GM23338 (cell line): ENCODE measurements at regions not wholly inside any gene's neighbourhood (a gene's known extent, or its start where the extent isn't known, plus 50 kb on each side); places are given as distances from the start of the nearest gene placed in this dataset.

ENCODE experiments used
- ATAC-seq: fragments of 200-7000 bp; cut with Tn5 transposase; 3 replicates; pipeline ENCODE4 v1.9.1; 2020
- DNase-seq: peaks from one replicate; pipeline ENCODE4 v3.0.0-alpha.2; 2015; ENCODE audit warnings: low spot score
- H2AFZ ChIP-seq: fragments of 200-600 bp; sonication (generic); 2 replicates; pipeline ENCODE4 v1.8.0; 2016; ENCODE audit warnings: antibody characterized with exemption, mild to moderate bottlenecking, moderate library complexity
- H3F3A ChIP-seq: fragments of 200-600 bp; sonication (generic); replicated peaks from 2 replicates; pipeline ENCODE4 v1.8.0; 2017; ENCODE audit warnings: antibody characterized with exemption, mixed run types, low read depth
- H3K27ac ChIP-seq: fragments of 200-600 bp; sonication (generic); 2 replicates; pipeline ENCODE4 v1.6.1; 2016; ENCODE audit warnings: low read depth
- H3K27me3 ChIP-seq: fragments of 200-600 bp; sonication (generic); 2 replicates; pipeline ENCODE4 v1.8.0; 2016; ENCODE audit warnings: mild to moderate bottlenecking, mixed run types, moderate library complexity; ENCODE audit not compliant: insufficient read depth
- H3K36me3 ChIP-seq: fragments of 200-600 bp; sonication (generic); 2 replicates; pipeline ENCODE4 v1.8.0; 2016; ENCODE audit warnings: mild to moderate bottlenecking; ENCODE audit not compliant: insufficient read depth
- H3K4me1 ChIP-seq: fragments of 200-600 bp; sonication (generic); 2 replicates; pipeline ENCODE4 v1.8.0; 2016; ENCODE audit warnings: mild to moderate bottlenecking, moderate library complexity; ENCODE audit not compliant: insufficient read depth
- H3K4me2 ChIP-seq: fragments of 200-600 bp; sonication (generic); 2 replicates; pipeline ENCODE4 v1.7.1; 2017; ENCODE audit warnings: mixed run types
- H3K4me3 ChIP-seq: fragments of 200-600 bp; sonication (generic); 2 replicates; pipeline ENCODE4 v1.6.1; 2016; ENCODE audit warnings: mixed run types
- H3K79me2 ChIP-seq: fragments of 200-600 bp; sonication (generic); replicated peaks from 2 replicates; pipeline ENCODE4 v1.8.0; 2017; ENCODE audit warnings: mild to moderate bottlenecking; ENCODE audit not compliant: insufficient read depth
- H3K9me2 ChIP-seq: fragments of 200-600 bp; sonication (generic); 2 replicates; pipeline ENCODE4 v1.8.0; 2017; ENCODE audit not compliant: insufficient read depth
- H4K20me1 ChIP-seq: fragments of 200-600 bp; sonication (generic); replicated peaks from 2 replicates; pipeline ENCODE4 v1.8.0; 2017; ENCODE audit warnings: mild to moderate bottlenecking; ENCODE audit not compliant: insufficient read depth
- H3K27ac Mint-ChIP-seq: 2 replicates; pipeline ENCODE4 v1.8.0; 2020; ENCODE audit warnings: inconsistent platforms, mild to moderate bottlenecking, moderate library complexity, mixed read lengths
- H3K27me3 Mint-ChIP-seq: 3 replicates; pipeline ENCODE4 v1.8.0; 2022; ENCODE audit warnings: low read depth, mild to moderate bottlenecking, moderate library complexity, mixed read lengths, inconsistent platforms; ENCODE audit not compliant: insufficient read depth, poor library complexity
- H3K36me3 Mint-ChIP-seq: 3 replicates; pipeline ENCODE4 v1.8.0; 2021; ENCODE audit warnings: low read depth, mild to moderate bottlenecking, inconsistent platforms, moderate library complexity, mixed read lengths
- H3K4me1 Mint-ChIP-seq: 3 replicates; pipeline ENCODE4 v1.8.0; 2020; ENCODE audit warnings: mild to moderate bottlenecking, inconsistent platforms, mixed read lengths
- H3K4me3 Mint-ChIP-seq: 3 replicates; pipeline ENCODE4 v1.8.0; 2021; ENCODE audit warnings: moderate library complexity, mild to moderate bottlenecking, inconsistent platforms, mixed read lengths
- H3K9me3 Mint-ChIP-seq: 3 replicates; pipeline ENCODE4 v1.8.0; 2020; ENCODE audit warnings: moderate library complexity, mild to moderate bottlenecking, inconsistent platforms, mixed read lengths
- CREB1 ChIP-seq: fragments of 250-450 bp; sonication (Bioruptor Pico); IDR thresholded peaks from 2 replicates; pipeline ENCODE4 v1.5.0; 2020; ENCODE audit warnings: low read depth, mild to moderate bottlenecking, moderate library complexity
- CTCF ChIP-seq, 2 experiments: fragments of 200-600 bp in 1 of 2; sonication (generic) in 1 of 2; conservative IDR thresholded peaks; 2 replicates each; pipeline versions ENCODE4 v1.5.1 to v1.6.1; 2016 to 2017; ENCODE audit warnings: antibody characterized with exemption in 2 of 2, low read depth in 2 of 2, mild to moderate bottlenecking in 2 of 2, moderate library complexity in 1 of 2
- ETS1 ChIP-seq: IDR thresholded peaks from 2 replicates; pipeline ENCODE4 v1.6.1; 2016; ENCODE audit warnings: antibody characterized with exemption
- EZH2 ChIP-seq: fragments of 200-600 bp; sonication (generic); IDR thresholded peaks from one replicate; pipeline ENCODE4 v1.8.0; 2017; ENCODE audit warnings: antibody characterized with exemption, mild to moderate bottlenecking, low read depth; ENCODE audit not compliant: unreplicated experiment
- EZH2phosphoT487 ChIP-seq: fragments of 200-600 bp; sonication (generic); IDR thresholded peaks from one replicate; pipeline ENCODE4 v1.8.1; 2018; ENCODE audit warnings: antibody characterized with exemption; ENCODE audit not compliant: unreplicated experiment
- JUNB ChIP-seq: IDR thresholded peaks from one replicate; pipeline ENCODE4 v1.6.1; 2016; ENCODE audit warnings: antibody characterized with exemption; ENCODE audit not compliant: unreplicated experiment
- NANOG ChIP-seq: IDR thresholded peaks from 2 replicates; pipeline ENCODE4 v1.6.1; 2016; ENCODE audit warnings: antibody characterized with exemption, borderline replicate concordance
- POLR2AphosphoS5 ChIP-seq: IDR thresholded peaks from 2 replicates; pipeline ENCODE4 v1.6.1; 2016; ENCODE audit warnings: antibody characterized with exemption, low read depth
- REST ChIP-seq: IDR thresholded peaks from one replicate; pipeline ENCODE4 v1.6.1; 2018; ENCODE audit warnings: antibody characterized with exemption; ENCODE audit not compliant: unreplicated experiment
- STAT1 ChIP-seq: IDR thresholded peaks from one replicate; pipeline ENCODE4 v1.6.1; 2016; ENCODE audit warnings: antibody characterized with exemption; ENCODE audit not compliant: unreplicated experiment
- ZNF114 ChIP-seq: fragments of 250-450 bp; sonication (Bioruptor Pico); IDR thresholded peaks from 2 replicates; pipeline ENCODE4 v1.5.0; 2020; ENCODE audit warnings: mild to moderate bottlenecking, moderate library complexity
- ZNF331 ChIP-seq: fragments of 250-450 bp; sonication (Bioruptor Pico); IDR thresholded peaks from 2 replicates; pipeline ENCODE4 v1.5.0; 2020; ENCODE audit warnings: low read depth, mild to moderate bottlenecking, moderate library complexity
- ZNF462 ChIP-seq: fragments of 250-450 bp; sonication (Bioruptor Pico); IDR thresholded peaks from 2 replicates; pipeline ENCODE4 v1.5.0; 2020; ENCODE audit warnings: mild to moderate bottlenecking, moderate library complexity

- H3K9me2 ChIP-seq = no peaks in the 10 kb centered on the region; the same call in 1 of the 2 replicates
- no peaks in the 10 kb centered on the region for H3K4me1 ChIP-seq
- no peak for TF ChIP-seq STAT1
- no peak for TF ChIP-seq ZNF462
- TF ChIP-seq POLR2AphosphoS5 = no peak
- TF ChIP-seq NANOG = no peak
- no peak for TF ChIP-seq EZH2phosphoT487
- no peak for TF ChIP-seq JUNB
- no peak for TF ChIP-seq EZH2
- no peak for TF ChIP-seq ZNF114 (CRISPR knock-in tag)
- TF ChIP-seq CTCF (conservative IDR thresholded peaks at IDR 0.05; ENCODE audit: low read depth in 2 of 2) = no peak
- no peak for TF ChIP-seq ETS1
- TF ChIP-seq REST = no peak
- TF ChIP-seq CREB1 (CRISPR knock-in tag) = no peak
- TF ChIP-seq ZNF331 (CRISPR knock-in tag) = no peak
- H3K36me3 ChIP-seq = no peaks in the 10 kb centered on the region
- no peak overlapping the region for H2AFZ ChIP-seq
- Mint-ChIP-seq H3K4me1 (no peaks in the 10 kb centered on the region), H3K27me3 (peaks cover 3% of the 10 kb centered on the region), H3K36me3 (no peaks in the 10 kb centered on the region), H3K27ac (no peak overlapping the region), H3K9me3 (no peaks in the 10 kb centered on the region; the same call in 2 of the 3 replicates), H3K4me3 (no peak overlapping the region)
- no peaks in the 10 kb centered on the region for H3F3A ChIP-seq
- H4K20me1 ChIP-seq = no peaks in the 10 kb centered on the region
- no peak overlapping the region for H3K4me2 ChIP-seq
- no peak for DNase-seq
- no peak overlapping the region for H3K27ac ChIP-seq
- no peaks in the 10 kb centered on the region for H3K79me2 ChIP-seq
- H3K27me3 ChIP-seq = no peaks in the 10 kb centered on the region
- H3K4me3 ChIP-seq = no peak overlapping the region
- ATAC-seq = no peak
Observed at GRCh38 chr12:113710216-113710615, 238.5 kb upstream of the LHX5 start.
